H54 (cell line): ENCODE measurements at regions not wholly inside any gene's neighbourhood (a gene's known extent, or its start where the extent isn't known, plus 50 kb on each side); places are given as distances from the start of the nearest gene placed in this dataset.

ENCODE experiments used
- DNase-seq: peaks from one replicate; pipeline ENCODE4 v3.0.0; 2011; ENCODE audit warnings: low spot score, mixed read lengths; ENCODE audit not compliant: insufficient read length
- FAIRE-seq: peaks from 3 replicates; lab custom pipeline; 2011; peaks lifted over from hg19 to GRCh38; lab: Jason Lieb, UNC
- POLR2A ChIP-seq: IDR thresholded peaks from 2 replicates; pipeline ENCODE4 v1.6.1; 2011; ENCODE audit warnings: low read depth, mild to moderate bottlenecking, low read length

DNA sequence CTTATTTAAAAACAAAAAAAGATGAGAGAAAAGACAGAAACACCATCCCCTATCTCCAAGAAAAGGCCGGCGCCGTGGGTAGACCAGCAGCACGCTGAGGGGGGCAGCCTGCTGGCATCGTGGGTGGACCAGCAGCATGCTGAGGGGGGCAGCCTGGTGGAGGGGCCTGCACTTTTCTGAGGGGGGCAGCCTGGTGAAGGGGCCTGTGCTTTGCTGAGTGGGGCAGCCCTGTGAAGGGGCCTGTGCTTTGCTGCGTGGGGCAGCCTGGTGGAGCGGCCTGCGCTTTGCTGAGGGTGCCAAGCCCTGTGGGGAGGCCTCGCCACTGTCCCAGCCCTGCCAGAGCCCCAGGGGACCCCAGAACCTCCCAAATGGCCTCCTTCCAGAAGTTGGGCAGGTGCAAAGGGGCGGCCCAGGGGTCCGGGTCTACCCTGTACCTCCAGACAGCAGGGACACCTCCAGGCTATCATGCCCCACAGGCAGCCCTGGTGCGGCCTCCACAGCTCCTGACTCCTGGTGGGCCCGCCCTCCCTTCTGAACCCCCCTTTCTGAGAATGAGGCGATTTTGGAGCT, 1185.7 kb downstream of the BRD1 start:
- no peak for TF ChIP-seq POLR2A
- DNase-seq, result no peak
- no peak for FAIRE-seq

DNA sequence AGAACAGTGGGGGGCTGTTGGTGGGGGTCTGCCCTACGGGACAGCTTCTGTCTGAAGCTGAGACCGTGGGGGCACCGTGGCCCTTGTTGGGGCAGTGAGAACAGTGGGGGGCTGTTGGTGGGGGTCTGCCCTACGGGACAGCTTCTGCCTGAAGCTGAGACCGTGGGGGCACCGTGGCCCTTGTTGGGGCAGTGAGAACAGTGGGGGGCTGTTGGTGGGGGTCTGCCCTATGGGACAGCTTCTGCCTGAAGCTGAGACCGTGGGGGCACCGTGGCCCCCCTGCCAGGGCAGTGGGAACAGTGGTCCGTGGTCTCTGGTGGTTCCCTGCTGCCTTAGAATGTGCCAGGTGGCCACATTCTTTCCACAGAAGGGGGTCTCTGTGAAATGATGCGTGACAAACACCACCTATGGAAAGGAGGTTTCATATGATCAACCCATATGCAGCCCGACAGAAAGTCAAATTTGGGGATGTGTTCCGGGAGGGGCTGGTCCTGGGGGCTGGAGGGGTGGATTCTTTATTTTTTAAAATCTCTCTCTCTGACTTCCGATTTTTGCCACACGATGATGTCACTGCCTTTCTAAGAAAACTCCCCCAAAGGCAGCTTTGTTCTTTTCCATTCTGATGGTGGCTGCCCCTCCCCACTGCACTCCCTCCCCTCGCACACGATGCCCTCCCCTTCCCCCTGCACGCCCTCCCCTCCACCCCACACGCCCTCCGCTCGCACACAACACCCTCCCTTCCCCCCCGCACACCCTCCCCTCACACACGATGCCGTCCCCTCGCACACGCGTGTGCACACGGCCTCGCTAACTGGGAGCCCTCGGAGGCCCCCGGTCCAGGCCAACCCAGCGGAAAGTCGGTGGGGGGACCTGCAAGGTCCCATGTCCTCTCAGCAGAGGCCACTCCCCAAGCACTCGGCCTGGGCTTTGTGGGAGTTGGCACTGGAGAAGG, 1186.5 kb downstream of the BRD1 start:
- no peak for DNase-seq
- no peak for TF ChIP-seq POLR2A
- FAIRE-seq, result no peak

DNA sequence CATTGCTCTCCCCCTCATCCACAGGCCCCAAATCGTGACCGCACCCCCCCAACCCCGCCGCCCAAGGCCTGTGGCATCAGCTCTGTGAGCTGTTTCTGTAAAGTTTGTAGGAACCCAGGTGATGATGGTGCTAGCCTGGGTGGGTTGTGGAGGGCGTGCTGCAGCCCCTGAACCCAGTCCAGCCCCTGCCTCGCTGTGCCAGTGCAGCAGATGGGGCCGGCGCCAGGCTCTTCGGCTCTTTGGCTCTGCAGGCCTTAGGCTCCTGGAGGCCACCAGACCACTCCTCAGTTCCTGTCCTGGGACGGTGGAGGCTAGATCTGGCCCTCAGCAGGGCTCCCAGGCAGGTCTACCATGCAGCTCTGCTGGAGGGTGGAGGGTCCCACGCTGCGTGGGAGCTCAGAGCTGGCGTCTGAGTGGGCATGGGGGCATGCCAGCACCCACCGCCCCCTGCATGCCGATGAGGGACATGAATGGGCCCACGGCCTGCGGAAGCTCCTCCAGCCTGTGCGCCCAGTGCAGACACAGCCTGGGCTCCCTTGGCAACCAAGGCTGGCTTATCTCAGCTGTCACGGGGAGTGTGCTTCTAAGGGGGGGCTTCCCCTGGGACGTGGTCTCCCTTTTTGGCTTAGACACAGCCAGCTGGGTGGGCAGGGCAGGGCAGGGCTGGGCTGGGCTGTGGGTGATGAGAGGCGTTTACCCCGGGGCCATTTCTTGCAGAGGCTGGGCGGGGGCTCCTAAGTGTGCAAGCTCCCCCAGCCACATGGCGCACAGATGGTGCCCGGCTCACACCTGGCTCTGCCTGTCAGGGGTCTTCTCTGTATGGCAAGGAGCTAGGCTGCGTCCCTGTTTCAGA, 1187.6 kb downstream of the BRD1 start:
- FAIRE-seq (no peak), DNase-seq (no peak)
- TF ChIP-seq POLR2A, result no peak

DNA sequence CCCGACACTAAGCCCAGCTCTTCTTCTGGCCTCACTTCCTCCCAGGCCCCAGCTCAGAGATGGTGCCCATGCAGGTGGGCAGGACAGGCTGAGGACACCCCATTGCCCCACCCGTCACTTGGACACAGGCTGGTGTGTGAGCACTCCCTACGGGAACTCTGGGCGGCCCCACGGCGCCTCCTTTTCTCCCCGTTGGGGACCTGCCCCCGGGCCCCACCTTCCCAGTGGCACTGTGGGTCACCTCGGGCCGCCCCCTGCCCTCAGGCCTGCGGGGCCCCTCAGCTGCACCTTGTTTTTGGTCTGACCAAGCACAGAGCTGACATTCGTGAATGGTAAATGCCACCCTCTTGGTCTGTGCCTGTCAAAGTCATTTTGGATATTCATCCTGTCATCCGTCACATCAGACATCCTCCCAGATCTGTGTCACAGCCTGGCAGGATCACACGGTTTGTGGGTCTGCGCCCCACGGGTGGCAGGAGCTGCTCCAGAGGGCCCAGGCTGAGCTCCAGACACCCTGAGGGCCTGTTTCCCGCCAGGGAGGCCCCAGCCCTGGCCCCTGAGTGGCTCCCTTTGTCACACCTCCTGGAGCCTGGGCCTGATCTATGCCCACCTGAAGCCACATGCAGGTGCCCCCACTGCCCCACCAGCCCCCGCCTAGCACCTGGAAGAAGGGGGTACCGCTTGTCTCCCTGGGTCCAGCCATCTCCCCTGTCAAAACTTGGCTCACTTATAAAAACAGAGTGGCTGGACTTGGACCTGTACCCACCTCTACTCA, 1188.5 kb downstream of the BRD1 start:
- TF ChIP-seq POLR2A, result no peak
- no peak for FAIRE-seq
- DNase-seq, result no peak

DNA sequence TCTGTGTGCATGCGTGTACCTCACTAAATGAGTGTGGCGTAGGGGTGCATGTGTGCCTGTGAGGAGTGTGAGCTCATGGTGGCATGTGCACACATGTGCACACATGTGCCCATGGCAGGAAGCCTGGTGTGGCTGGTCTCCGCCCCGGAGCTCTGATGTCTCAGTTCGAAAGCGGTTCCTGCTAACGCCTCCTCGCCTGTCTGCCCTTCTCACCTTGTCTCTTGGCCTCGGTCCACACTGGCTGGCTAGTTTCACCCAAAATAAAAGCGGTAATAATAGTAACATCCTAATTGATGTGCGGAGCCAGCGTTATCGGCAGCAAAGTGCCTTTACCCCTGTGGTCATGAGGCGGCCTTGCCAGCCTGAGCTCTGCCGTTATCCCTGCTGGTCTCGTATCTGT, 1190.4 kb downstream of the BRD1 start:
- DNase-seq, result no peak
- no peak for FAIRE-seq
- no peak for TF ChIP-seq POLR2A

DNA sequence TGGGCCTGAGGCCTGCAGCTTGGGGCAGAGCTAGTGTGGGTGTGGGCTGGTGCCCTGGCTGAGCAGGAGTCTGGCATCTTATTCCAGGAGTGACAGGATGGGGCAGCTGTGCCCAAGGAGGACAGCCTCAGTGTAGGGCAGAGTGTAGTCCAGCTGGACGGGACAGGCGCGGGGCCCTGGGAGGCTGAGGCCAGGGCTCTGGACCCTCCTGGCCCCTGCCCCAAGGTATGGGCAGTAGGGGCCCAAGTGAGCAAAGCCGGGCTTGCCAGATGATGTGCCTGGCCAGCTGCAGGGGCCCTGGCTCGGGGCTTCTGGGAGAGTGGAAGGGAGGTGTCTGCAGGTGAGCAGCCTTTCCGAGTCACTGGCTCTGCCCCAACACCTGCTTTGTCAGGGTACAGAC, 1190.9 kb downstream of the BRD1 start:
- FAIRE-seq (no peak), DNase-seq (no peak)
- no peak for TF ChIP-seq POLR2A

DNA sequence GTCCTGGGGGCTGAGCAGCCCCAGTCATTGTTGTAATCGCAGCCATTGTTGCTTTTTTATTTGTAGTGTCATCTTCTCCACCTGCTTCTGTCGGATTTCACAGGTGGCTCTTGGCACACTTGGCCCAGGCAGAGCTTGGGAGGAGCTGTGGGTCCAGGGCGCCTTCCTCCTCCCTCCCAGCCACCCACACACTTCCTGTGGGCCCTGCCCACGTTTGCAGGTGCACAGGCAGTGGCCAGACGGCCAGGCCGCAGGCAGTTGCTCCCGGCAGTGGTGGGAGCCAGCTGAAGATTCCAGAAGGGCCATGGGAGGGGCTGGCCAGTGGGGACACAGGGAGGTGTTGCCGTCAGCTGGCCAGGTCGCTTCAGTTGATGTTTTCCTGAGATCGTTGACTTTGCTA, 1191.9 kb downstream of the BRD1 start:
- no peak for TF ChIP-seq POLR2A
- no peak for DNase-seq
- FAIRE-seq, result no peak

DNA sequence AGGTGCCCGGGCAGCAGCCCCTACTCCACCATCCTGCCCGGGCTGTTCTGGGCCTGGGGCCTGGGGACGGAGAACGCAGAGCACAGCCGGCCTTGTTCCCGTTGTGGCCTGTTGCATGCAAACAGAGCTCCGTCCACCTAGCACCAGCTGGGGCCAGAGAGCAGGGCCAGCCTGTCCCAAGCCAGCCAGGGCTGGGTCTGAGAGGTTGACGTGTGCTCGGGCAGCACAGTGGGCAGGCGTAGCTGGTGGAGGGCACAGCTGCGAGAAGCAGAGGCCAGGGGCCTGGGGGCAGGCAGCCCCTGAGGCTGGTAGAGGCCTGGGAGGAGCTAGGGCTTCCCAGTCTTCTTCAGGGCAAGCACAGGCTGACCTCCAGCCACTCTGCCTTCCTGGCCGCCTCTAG, 1192.6 kb downstream of the BRD1 start:
- DNase-seq (no peak), FAIRE-seq (no peak)
- no peak for TF ChIP-seq POLR2A

DNA sequence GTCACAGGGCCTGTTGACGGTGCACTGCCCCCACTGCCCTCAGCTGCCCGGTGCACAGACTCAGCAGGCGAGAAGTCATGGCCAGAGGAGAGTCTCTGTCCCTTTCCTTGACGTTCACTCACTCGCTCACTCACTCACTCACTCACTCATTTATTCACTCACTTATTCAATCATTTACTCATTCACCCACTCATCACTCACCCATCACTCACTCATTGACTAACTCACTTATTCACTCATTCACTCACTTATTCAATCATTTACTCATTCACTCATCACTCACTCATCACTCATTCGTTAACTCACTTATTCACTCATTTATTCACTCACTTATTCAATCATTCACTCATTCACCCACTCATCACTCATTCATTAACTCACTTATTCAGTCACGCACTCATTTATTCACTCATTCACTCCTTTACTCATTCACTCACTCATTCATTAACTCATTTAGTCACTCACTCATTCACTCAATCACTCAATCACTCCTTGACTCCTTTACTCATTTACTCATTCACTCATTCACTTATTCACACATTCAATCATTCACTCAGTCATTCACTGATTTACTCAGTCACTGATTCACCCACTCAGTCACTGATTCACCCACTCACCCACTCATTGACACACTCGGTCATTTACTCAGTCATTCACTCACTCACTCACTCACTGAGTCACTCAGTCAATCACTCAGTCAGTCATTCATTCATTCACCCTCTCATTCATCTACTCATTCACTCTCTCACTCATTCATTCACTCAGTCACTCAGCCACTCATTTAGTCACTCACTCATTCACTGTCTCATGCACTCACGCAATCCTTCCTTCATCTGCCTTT, 1193.5 kb downstream of the BRD1 start:
- FAIRE-seq (no peak), DNase-seq (no peak)

DNA sequence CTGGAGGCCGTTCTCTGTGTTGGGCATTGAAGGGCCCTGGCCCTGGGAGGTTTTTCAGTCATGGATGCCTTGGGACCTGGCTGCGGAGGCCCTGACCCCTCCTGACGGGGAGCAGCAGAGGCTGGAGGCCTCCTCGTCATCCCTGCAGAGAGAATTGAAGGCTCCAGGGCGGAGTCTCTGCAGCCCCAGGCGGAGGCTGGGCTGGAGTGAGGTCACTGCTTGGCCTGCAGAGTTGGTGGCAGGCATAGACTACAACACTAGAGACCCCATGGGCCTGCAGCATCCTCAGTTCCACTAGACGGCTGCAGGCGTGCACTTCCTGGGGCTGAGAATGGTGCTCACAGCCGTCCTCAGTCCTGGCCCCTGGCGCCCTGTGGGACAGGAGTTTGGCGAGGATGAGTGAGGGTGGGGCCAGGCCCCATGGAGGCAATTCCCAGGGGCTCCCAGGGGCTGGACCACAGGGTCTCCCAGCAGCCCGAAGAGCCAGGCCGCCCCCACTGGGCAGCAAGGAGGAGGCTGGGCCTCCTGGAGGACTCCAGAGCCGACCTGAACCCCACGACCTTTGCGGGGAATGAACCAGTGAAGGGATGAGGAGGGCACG, 1194.9 kb downstream of the BRD1 start:
- FAIRE-seq (no peak), DNase-seq (no peak)
- TF ChIP-seq POLR2A, result no peak

More for the DNA sequence above, 1193.5 kb downstream of the BRD1 start:
- no peak for TF ChIP-seq POLR2A

DNA sequence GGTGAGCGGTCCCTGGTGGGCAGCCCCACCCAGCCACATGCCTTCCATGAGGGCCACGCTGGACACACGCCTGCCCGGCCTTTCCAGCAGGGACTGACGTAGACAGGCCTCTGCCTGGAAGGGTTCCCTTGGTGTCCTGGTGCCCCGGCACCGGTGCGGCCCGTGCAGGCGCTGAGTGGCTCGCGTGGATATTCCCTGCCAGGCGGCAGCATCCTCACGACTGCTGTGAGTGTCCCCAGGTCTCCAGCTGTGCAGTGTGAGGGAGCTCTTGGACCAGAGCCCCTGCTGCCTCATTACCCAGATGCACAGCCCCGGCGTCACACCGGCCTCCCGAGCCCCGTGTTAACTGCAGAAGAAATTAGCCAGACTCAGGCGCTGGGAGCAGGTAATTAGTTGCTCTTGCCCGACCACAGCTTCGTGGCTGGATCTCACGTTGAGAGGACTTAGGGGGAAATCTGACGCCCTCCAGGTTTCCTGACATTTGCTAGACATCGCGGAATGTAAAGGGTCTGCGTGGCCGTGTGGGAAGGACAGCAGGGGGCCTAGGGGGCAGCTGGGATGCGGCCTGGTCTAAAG, 1196.3 kb downstream of the BRD1 start:
- no peak for TF ChIP-seq POLR2A
- FAIRE-seq (no peak), DNase-seq (no peak)

DNA sequence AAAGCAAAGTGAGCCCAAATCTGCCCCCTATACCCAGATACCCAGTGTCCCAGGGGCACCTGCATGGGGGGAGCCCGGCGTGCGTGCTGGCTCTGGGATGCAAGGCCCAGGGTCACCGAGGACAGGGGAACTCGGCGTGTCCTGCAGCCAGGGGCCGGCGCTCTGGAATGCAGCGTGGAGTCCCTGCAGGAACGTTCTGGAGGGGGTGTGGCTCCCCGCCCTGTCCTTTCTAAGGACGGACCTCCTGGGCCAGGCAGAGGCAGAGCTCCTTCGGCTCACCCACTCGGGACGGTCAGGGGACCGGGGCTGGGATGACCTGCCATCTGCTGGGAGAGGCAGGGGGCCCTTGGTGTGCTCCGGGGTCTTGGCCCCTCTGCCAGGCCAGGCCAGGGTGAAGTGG, 1196.8 kb downstream of the BRD1 start:
- no peak for TF ChIP-seq POLR2A
- FAIRE-seq, result no peak
- DNase-seq, result no peak
